CD14-positive monocyte (primary cell): ENCODE measurements at regions not wholly inside any gene's neighbourhood (a gene's known extent, or its start where the extent isn't known, plus 50 kb on each side); places are given as distances from the start of the nearest gene placed in this dataset.

ENCODE experiments used
- DNase-seq, 3 donors: peaks; one replicate each; pipeline ENCODE4 v3.0.0-alpha.2; 2011 to 2022
- H2AFZ ChIP-seq: 2 replicates; pipeline ENCODE4 v1.6.0; 2012; ENCODE audit warnings: mild to moderate bottlenecking, low read depth, low read length, inconsistent platforms; ENCODE audit not compliant: insufficient read depth, poor library complexity, severe bottlenecking
- H3K27ac ChIP-seq, 2 donors: 1 replicate in 1 of 2; 2 replicates in 1 of 2; pipeline ENCODE4 v1.5.1; 2012 to 2013; ENCODE audit warnings: low read length in 2 of 2, control low read depth in 1 of 2, inconsistent platforms in 1 of 2, low read depth in 1 of 2, mild to moderate bottlenecking in 1 of 2
- H3K27me3 ChIP-seq, 2 donors: one replicate each; pipeline versions ENCODE4 v1.6.0 to v1.6.1; 2011 to 2013; ENCODE audit warnings: low read length in 2 of 2; ENCODE audit not compliant: control insufficient read depth in 2 of 2, insufficient read depth in 2 of 2
- H3K36me3 ChIP-seq, 2 donors: replicated peaks in 1 of 2; 1 replicate in 1 of 2; 2 replicates in 1 of 2; pipeline versions ENCODE4 v1.5.1 to v1.6.1; 2012 to 2013; ENCODE audit warnings: low read length in 2 of 2, control low read depth in 1 of 2, inconsistent platforms in 1 of 2, mild to moderate bottlenecking in 1 of 2; ENCODE audit not compliant: insufficient read depth in 2 of 2, control insufficient read depth in 1 of 2
- H3K4me1 ChIP-seq, 2 donors: 1 replicate in 1 of 2; 2 replicates in 1 of 2; pipeline versions ENCODE4 v1.5.1 to v1.6.1; 2012 to 2013; ENCODE audit warnings: low read length in 2 of 2, control low read depth in 1 of 2, inconsistent platforms in 1 of 2, mild to moderate bottlenecking in 1 of 2, moderate library complexity in 1 of 2; ENCODE audit not compliant: insufficient read depth in 2 of 2, control insufficient read depth in 1 of 2
- H3K4me2 ChIP-seq: replicated peaks from 2 replicates; pipeline ENCODE3; 2012; ENCODE audit warnings: low read length, moderate library complexity, mild to moderate bottlenecking; ENCODE audit not compliant: poor library complexity, severe bottlenecking; ENCODE audit errors: extremely low read depth
- H3K4me3 ChIP-seq, 3 experiments: fragments of 200-600 bp in 1 of 3; sonication (generic) in 1 of 3; replicated peaks in 1 of 3; 1 replicate in 2 of 3; 2 replicates in 1 of 3; pipeline ENCODE4 v1.5.1; 2011 to 2013; ENCODE audit warnings: low read length in 3 of 3, mild to moderate bottlenecking in 3 of 3, control low read depth in 2 of 3, low read depth in 2 of 3, inconsistent platforms in 1 of 3, moderate library complexity in 1 of 3
- H3K79me2 ChIP-seq: 2 replicates; pipeline ENCODE4 v1.6.0; 2012; ENCODE audit warnings: mild to moderate bottlenecking, control low read depth, inconsistent platforms, low read length, moderate library complexity; ENCODE audit not compliant: insufficient read depth
- H3K9ac ChIP-seq: 2 replicates; pipeline ENCODE4 v1.6.0; 2017; ENCODE audit warnings: low read length, mild to moderate bottlenecking; ENCODE audit not compliant: insufficient read depth, poor library complexity, severe bottlenecking
- H3K9me3 ChIP-seq, 2 donors: replicated peaks in 1 of 2; 1 replicate in 1 of 2; 2 replicates in 1 of 2; pipeline versions ENCODE4 v1.5.1 to v1.6.1; 2012 to 2013; ENCODE audit warnings: low read length in 2 of 2, control low read depth in 1 of 2; ENCODE audit not compliant: control insufficient read depth in 1 of 2, insufficient read depth in 1 of 2
- H4K20me1 ChIP-seq: 2 replicates; pipeline ENCODE4 v1.6.0; 2012; ENCODE audit warnings: mild to moderate bottlenecking, low read length, control low read depth, moderate library complexity; ENCODE audit not compliant: insufficient read depth
- H3K27ac Mint-ChIP-seq, 7 donors: one replicate each; pipeline ENCODE4 v1.8.0; 2020; ENCODE audit warnings: mild to moderate bottlenecking in 7 of 7, mixed read lengths in 7 of 7, moderate library complexity in 6 of 7, inconsistent platforms in 2 of 7
- H3K27me3 Mint-ChIP-seq, 3 donors: one replicate each; pipeline ENCODE4 v1.8.0; 2021 to 2022; ENCODE audit warnings: low read depth in 3 of 3, mild to moderate bottlenecking in 3 of 3, mixed read lengths in 3 of 3, moderate library complexity in 3 of 3, inconsistent platforms in 1 of 3
- H3K36me3 Mint-ChIP-seq, 2 donors: one replicate each; pipeline ENCODE4 v1.8.0; 2020; ENCODE audit warnings: mixed read lengths in 2 of 2, inconsistent platforms in 1 of 2, mild to moderate bottlenecking in 1 of 2
- H3K4me1 Mint-ChIP-seq: one replicate; pipeline ENCODE4 v1.8.0; 2020; ENCODE audit warnings: mild to moderate bottlenecking, mixed read lengths
- H3K4me3 Mint-ChIP-seq, 2 donors: one replicate each; pipeline ENCODE4 v1.8.0; 2020; ENCODE audit warnings: mild to moderate bottlenecking in 2 of 2, mixed read lengths in 2 of 2, moderate library complexity in 1 of 2
- H3K9me3 Mint-ChIP-seq, 7 donors: one replicate each; pipeline ENCODE4 v1.8.0; 2020 to 2022; ENCODE audit warnings: mixed read lengths in 7 of 7, mild to moderate bottlenecking in 6 of 7, moderate library complexity in 6 of 7, inconsistent platforms in 2 of 7
- WGBS: methylation state at CpG from one replicate; pipeline ENCODE4 v1.1.5; 2013; ENCODE audit warnings: missing lambda C conversion rate; ENCODE audit not compliant: insufficient coverage; 5-methylcytosine and 5-hydroxymethylcytosine counted together
- intact Hi-C, 2 donors: fragments of 100-400 bp; cut with micrococcal nuclease; formaldehyde crosslinking; loops; one replicate each; pipeline versions ENCODE4 v1.15.0 to v1.15.1; 2023
- TF ChIP-seq, protein P1 (sequence below): fragments of 200-600 bp; IDR thresholded peaks from one replicate; pipeline ENCODE4 v1.8.0; 2022; ENCODE audit warnings: antibody characterized with exemption, mild to moderate bottlenecking

DNA sequence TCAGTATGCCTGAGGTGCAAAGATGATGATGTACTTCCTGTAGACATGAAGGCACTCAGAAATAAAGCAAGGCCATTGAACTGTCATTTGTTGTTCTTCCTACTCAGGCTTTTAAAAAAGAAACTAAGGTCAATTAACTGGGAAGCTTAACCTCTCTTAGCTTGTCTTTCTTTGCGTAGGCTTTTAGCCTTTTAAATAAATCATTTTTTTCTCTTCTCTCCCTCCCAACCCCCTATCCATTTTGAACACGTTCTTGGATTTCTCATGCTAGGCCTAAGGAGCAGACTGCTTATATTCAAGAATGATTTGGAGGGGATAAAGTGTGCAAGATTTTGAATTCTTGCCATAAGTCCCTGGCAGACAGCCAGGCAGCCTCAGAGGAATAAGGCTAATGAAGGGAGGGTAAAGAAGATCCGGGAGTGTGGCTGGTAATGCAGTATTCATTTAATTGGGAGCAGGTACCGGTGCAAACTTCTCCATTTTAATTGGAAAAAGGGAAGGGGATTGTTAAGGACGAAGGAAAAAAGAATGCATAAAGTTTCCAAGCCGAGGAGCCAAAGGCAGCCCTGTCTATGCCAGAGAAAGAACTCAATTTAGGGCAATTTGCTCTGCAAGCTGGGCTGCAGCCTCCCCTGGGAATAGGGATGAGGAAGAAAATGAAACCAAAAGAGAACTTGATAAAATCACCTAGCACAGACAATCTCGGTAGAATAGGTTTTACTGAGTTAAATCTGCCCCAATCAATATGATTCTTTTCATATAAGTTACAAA is 343.8 kb upstream of the MMS22L start:
- H3K27ac ChIP-seq = no peak overlapping the region
- H3K4me3 Mint-ChIP-seq = no peak overlapping the region
- H3K36me3 Mint-ChIP-seq = no peaks in the 10 kb centered on the region
- no peak overlapping the region for H3K9ac ChIP-seq
- no peaks in the 10 kb centered on the region for H3K36me3 ChIP-seq
- no peaks in the 10 kb centered on the region for H3K4me1 ChIP-seq
- no peaks in the 10 kb centered on the region for H3K27me3 Mint-ChIP-seq
- no peak overlapping the region for H3K4me3 ChIP-seq
- 60% methylated on average over 4 of the region's 7 CpGs for WGBS
- intact Hi-C loops = no loop called here
- H2AFZ ChIP-seq = no peak overlapping the region
- no peaks in the 10 kb centered on the region for H3K4me1 Mint-ChIP-seq
- no peak overlapping the region for H3K4me2 ChIP-seq
- TF ChIP-seq, protein P1, sequence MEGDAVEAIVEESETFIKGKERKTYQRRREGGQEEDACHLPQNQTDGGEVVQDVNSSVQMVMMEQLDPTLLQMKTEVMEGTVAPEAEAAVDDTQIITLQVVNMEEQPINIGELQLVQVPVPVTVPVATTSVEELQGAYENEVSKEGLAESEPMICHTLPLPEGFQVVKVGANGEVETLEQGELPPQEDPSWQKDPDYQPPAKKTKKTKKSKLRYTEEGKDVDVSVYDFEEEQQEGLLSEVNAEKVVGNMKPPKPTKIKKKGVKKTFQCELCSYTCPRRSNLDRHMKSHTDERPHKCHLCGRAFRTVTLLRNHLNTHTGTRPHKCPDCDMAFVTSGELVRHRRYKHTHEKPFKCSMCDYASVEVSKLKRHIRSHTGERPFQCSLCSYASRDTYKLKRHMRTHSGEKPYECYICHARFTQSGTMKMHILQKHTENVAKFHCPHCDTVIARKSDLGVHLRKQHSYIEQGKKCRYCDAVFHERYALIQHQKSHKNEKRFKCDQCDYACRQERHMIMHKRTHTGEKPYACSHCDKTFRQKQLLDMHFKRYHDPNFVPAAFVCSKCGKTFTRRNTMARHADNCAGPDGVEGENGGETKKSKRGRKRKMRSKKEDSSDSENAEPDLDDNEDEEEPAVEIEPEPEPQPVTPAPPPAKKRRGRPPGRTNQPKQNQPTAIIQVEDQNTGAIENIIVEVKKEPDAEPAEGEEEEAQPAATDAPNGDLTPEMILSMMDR = no peak
- H3K9me3 Mint-ChIP-seq = peaks cover 0 to 3% (median 0%) of the 10 kb centered on the region in 7 donors
- H4K20me1 ChIP-seq = no peaks in the 10 kb centered on the region
- H3K27ac Mint-ChIP-seq = no peak overlapping the region
- H3K79me2 ChIP-seq = no peaks in the 10 kb centered on the region
- no peak for DNase-seq
- no peaks in the 10 kb centered on the region for H3K27me3 ChIP-seq
- no peaks in the 10 kb centered on the region for H3K9me3 ChIP-seq

DNA sequence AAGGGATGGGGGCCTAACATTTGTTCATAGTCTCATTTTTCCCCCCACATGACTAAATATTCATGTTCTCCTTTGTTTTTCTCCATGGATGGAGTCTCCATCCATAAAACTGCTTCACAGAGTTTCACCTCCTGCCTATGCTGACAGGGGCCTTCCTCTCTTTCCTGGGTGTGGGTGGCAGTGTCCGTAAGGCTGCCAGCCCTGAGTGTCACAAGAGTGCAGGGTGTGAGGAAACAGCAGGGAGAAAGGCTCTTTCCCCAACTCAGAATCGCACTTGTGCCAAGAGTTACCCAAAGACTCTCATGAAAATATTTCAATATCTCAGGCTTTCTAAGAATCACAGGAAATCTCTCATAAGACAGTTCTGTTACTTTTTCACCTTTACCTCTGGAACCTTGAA is 346.2 kb upstream of the MMS22L start:
- Mint-ChIP-seq H3K27ac (no peak overlapping the region), H3K4me3 (no peak overlapping the region), H3K9me3 (no peaks in the 10 kb centered on the region), H3K27me3 (no peaks in the 10 kb centered on the region), H3K4me1 (no peaks in the 10 kb centered on the region), H3K36me3 (no peaks in the 10 kb centered on the region)
- intact Hi-C loops = no loop called here
- Histone ChIP-seq H3K36me3 (no peaks in the 10 kb centered on the region), H3K4me2 (no peak overlapping the region), H4K20me1 (no peaks in the 10 kb centered on the region), H3K4me3 (no peak overlapping the region), H3K9ac (no peak overlapping the region), H3K9me3 (no peaks in the 10 kb centered on the region), H3K27me3 (no peaks in the 10 kb centered on the region), H3K4me1 (no peaks in the 10 kb centered on the region), H2AFZ (no peak overlapping the region), H3K27ac (no peak overlapping the region), H3K79me2 (no peaks in the 10 kb centered on the region)
- WGBS = 60% methylated on average over 1 of the region's 2 CpGs
- TF ChIP-seq, protein P1 = no peak
- no peak for DNase-seq
